ENCODE measurements at regions not wholly inside any gene's neighbourhood (a gene's known extent, or its start where the extent isn't known, plus 50 kb on each side); places are given as distances from the start of the nearest gene placed in this dataset.

GRCh38 chr4:72924814-72925213, 144.7 kb downstream of the COX18 start:
- no peak overlapping the region for H3K4me3 ChIP-seq
- no peaks in the 10 kb centered on the region for H3K27me3 ChIP-seq (ENCODE audit: low read depth)
- H3K36me3 ChIP-seq: no peaks in the 10 kb centered on the region
- intact Hi-C loops (cut with DNase I): no loop called here
- DNase-seq: no peak
- no peak for TF ChIP-seq CTCF (IDR thresholded peaks at IDR 0.05)
- no peak overlapping the region for H3K27ac ChIP-seq
- H3K9me3 ChIP-seq: no peaks in the 10 kb centered on the region
- no peaks in the 10 kb centered on the region for H3K4me1 ChIP-seq
- peak in 1 of 2 donors; percentile 21 for ATAC-seq

- ATAC-seq: peak in 1 of 2 donors; percentile 54
- no peak for TF ChIP-seq CTCF (IDR thresholded peaks at IDR 0.05)
- H3K27me3 ChIP-seq (ENCODE audit: low read depth): no peaks in the 10 kb centered on the region
- intact Hi-C loops (cut with DNase I): no loop called here
- H3K36me3 ChIP-seq: no peaks in the 10 kb centered on the region
- H3K27ac ChIP-seq: no peak overlapping the region
- H3K4me3 ChIP-seq: no peak overlapping the region
- H3K9me3 ChIP-seq: no peaks in the 10 kb centered on the region
- no peak for DNase-seq
- H3K4me1 ChIP-seq: no peaks in the 10 kb centered on the region
Measured at GRCh38 chr4:72919937-72920336, 149.6 kb downstream of the COX18 start.

- no peak for ATAC-seq
- H3K4me3 ChIP-seq: no peak overlapping the region
- intact Hi-C loops (cut with DNase I): no loop called here
- no peaks in the 10 kb centered on the region for H3K36me3 ChIP-seq
- no peak for TF ChIP-seq CTCF (IDR thresholded peaks at IDR 0.05)
- no peaks in the 10 kb centered on the region for H3K4me1 ChIP-seq
- H3K27me3 ChIP-seq (ENCODE audit: low read depth): no peaks in the 10 kb centered on the region
- no peaks in the 10 kb centered on the region for H3K9me3 ChIP-seq
- no peak for DNase-seq
- no peak overlapping the region for H3K27ac ChIP-seq
Measured at GRCh38 chr4:72919464-72919863, 150.1 kb downstream of the COX18 start.

GRCh38 chr4:72918362-72918761, 151.2 kb downstream of the COX18 start:
- Histone ChIP-seq H3K27ac (no peak overlapping the region), H3K36me3 (no peaks in the 10 kb centered on the region), H3K4me3 (no peak overlapping the region), H3K4me1 (no peaks in the 10 kb centered on the region), H3K27me3 (ENCODE audit: low read depth) (no peaks in the 10 kb centered on the region), H3K9me3 (no peaks in the 10 kb centered on the region)
- no peak for ATAC-seq
- no peak for DNase-seq
- no peak for TF ChIP-seq CTCF (IDR thresholded peaks at IDR 0.05)
- intact Hi-C loops (cut with DNase I): no loop called here

GRCh38 chr4:72911316-72911715, 158.2 kb downstream of the COX18 start:
- no peak overlapping the region for H3K27ac ChIP-seq
- no peak overlapping the region for H3K4me3 ChIP-seq
- no peak for TF ChIP-seq CTCF (IDR thresholded peaks at IDR 0.05)
- H3K27me3 ChIP-seq (ENCODE audit: low read depth): no peaks in the 10 kb centered on the region
- H3K4me1 ChIP-seq: no peaks in the 10 kb centered on the region
- intact Hi-C loops (cut with DNase I): no loop called here
- DNase-seq (no peak), ATAC-seq (no peak)
- H3K9me3 ChIP-seq: no peaks in the 10 kb centered on the region
- no peaks in the 10 kb centered on the region for H3K36me3 ChIP-seq

GRCh38 chr4:72909461-72909860, 160.1 kb downstream of the COX18 start:
- DNase-seq: no peak

More at GRCh38 chr4:72909461-72909860, 160.1 kb downstream of the COX18 start:
- H3K4me1 ChIP-seq: no peaks in the 10 kb centered on the region
- H3K27ac ChIP-seq: no peak overlapping the region
- no peaks in the 10 kb centered on the region for H3K27me3 ChIP-seq (ENCODE audit: low read depth)
- no peaks in the 10 kb centered on the region for H3K9me3 ChIP-seq
- TF ChIP-seq CTCF (IDR thresholded peaks at IDR 0.05): peak; percentile 51
- H3K36me3 ChIP-seq: no peaks in the 10 kb centered on the region
- intact Hi-C loops (cut with DNase I): no loop called here
- ATAC-seq: peak; percentile 68 to 82
- H3K4me3 ChIP-seq: no peak overlapping the region
